AG04449 (cell line): ENCODE measurements at regions not wholly inside any gene's neighbourhood (a gene's known extent, or its start where the extent isn't known, plus 50 kb on each side); places are given as distances from the start of the nearest gene placed in this dataset.

Experiments used
- CTCF ChIA-PET: fragments of 350-600 bp; formaldehyde crosslinking; extraction: SDS; loops from one replicate; lab custom pipeline; 2021; ENCODE audit warnings: antibody characterized with exemption; lab: Yijun Ruan, JAX
- POLR2A ChIA-PET: fragments of 400-600, 350-600 bp; formaldehyde crosslinking; extraction: SDS; loops from one replicate; lab custom pipeline; 2020; ENCODE audit warnings: antibody characterized with exemption, inconsistent platforms; lab: Yijun Ruan, JAX
- DNase-seq: peaks from one replicate; pipeline ENCODE4 v3.0.0-alpha.2; 2010; ENCODE audit warnings: low read depth, low spot score
- H3K4me3 ChIP-seq: 2 replicates; pipeline ENCODE4 v1.5.1; 2011; ENCODE audit warnings: low read depth, mild to moderate bottlenecking, control low read depth, low read length
- TF ChIP-seq, protein P1 (sequence below): IDR thresholded peaks from one replicate; pipeline ENCODE4 v1.5.1; 2011; ENCODE audit warnings: mild to moderate bottlenecking, moderate library complexity, low read length, control low read depth, inconsistent platforms; ENCODE audit not compliant: insufficient read depth; ENCODE audit errors: missing control alignments

DNA sequence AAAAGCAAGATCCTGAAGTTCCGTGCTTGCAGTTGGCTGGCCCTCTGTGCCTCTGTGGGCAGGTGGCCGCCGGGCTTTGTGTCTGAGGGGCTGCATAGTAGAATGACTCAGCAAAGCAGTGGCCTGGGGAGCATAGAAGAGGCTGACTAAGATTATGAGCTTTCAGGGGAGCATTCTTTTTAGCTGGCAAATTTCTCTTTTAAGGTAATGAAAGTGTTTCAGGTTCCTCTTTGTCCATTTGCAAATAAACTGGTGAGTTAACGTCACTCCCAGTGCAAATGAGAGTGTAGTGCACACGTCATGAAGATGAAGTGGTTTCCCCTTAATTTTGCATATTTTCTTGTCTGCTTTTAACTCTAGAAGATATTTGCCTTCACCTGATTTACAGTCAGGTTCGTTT lies 98.6 kb downstream of the BCL2L11 start:
- POLR2A ChIA-PET, result interaction anchor here (0.7 kb wide), 1 partner anchor 10 kb away, joined by 3 read pairs; no protein-coding TSS in a partner anchor
- CTCF ChIA-PET, result interaction anchor here (1.3 kb wide), 1 partner anchor 10 kb away, joined by 3 read pairs; no protein-coding TSS in a partner anchor
- TF ChIP-seq, protein P1, sequence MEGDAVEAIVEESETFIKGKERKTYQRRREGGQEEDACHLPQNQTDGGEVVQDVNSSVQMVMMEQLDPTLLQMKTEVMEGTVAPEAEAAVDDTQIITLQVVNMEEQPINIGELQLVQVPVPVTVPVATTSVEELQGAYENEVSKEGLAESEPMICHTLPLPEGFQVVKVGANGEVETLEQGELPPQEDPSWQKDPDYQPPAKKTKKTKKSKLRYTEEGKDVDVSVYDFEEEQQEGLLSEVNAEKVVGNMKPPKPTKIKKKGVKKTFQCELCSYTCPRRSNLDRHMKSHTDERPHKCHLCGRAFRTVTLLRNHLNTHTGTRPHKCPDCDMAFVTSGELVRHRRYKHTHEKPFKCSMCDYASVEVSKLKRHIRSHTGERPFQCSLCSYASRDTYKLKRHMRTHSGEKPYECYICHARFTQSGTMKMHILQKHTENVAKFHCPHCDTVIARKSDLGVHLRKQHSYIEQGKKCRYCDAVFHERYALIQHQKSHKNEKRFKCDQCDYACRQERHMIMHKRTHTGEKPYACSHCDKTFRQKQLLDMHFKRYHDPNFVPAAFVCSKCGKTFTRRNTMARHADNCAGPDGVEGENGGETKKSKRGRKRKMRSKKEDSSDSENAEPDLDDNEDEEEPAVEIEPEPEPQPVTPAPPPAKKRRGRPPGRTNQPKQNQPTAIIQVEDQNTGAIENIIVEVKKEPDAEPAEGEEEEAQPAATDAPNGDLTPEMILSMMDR, result no peak
- DNase-seq, result no peak
- H3K4me3 ChIP-seq, result no peak overlapping the region

DNA sequence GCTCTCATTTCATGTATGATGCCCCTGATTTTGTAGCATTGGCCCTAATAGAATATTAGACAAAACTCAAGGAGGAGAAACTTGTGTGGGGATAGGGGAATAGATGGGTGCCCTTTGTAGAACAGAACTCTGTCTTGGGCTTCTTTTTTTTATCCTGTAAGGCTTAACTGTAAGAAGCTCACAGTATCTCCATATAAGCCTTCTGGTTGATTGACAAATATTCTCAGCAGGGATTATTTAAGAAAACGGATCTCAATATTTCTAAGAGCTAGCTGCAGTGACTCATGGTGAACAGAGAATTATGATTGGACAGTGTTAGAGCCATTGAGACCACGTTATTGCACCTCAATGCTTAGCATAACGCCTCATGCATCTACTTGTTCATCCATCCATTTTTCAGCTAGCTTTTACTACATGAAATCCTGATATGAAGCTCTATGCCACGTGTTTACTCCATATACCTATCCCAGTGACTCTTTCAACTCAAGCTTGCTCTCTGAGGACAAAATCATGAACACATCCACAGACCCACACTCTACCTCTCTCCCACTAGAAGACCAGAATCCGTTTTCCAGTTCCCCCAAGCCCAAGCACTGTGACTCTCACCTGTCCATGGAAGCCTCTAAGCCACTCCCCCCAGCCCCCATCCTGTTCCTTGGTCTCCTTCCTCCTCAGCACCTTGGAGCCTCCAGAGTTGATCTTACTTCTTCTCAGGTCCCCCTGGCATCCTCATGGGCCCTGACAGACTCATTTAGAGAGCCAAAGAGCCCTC lies 99.2 kb downstream of the BCL2L11 start:
- TF ChIP-seq, protein P1, result no peak
- no peak for DNase-seq
- ChIA-PET CTCF (interaction anchor here (1.3 kb wide), 1 partner anchor 11 kb away, joined by 3 read pairs; no protein-coding TSS in a partner anchor), POLR2A (interaction anchor here (0.7 kb wide), 1 partner anchor 11 kb away, joined by 3 read pairs; no protein-coding TSS in a partner anchor)
- H3K4me3 ChIP-seq, result no peak overlapping the region

DNA sequence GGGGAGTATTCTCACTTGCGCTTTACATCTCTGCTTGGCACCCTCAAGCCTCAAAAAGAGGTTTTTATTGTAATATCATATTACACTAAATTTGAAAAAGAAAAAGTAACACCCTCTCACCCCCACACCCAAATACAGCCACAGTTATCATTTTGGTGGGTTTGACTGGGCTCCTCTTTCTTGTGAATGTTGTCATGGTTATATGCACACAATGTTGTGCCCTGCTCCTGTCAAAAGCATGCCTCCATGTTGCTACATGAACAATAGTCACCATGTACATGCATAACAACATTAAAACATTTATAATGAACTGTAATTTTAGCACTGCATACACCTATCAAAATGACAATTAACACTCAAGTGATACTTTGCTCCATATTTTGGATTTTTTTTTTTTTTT lies 100.2 kb downstream of the BCL2L11 start:
- H3K4me3 ChIP-seq, result no peak overlapping the region
- CTCF ChIA-PET, result no interaction called here
- no peak for DNase-seq
- TF ChIP-seq, protein P1, result no peak
- POLR2A ChIA-PET, result no interaction called here

DNA sequence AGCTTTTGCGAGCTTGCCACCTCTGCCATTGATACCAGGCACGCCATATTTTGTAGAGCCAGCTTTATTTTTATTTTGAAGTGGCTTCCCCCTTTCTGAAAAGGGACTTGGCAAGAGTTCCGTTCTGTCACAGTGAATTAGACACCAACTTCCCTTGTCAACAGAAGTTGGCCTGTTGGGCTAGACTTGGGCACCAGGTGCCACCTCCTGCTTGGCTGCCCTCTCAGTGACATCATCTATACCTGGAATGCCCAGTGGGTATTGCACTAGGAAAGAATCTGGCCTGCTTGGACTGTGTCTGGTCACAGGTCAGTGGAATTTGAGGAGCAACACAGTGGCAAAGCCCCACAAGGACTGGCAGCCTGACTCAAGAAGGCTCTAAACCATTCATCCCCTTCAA lies 101.0 kb downstream of the BCL2L11 start:
- POLR2A ChIA-PET, result no interaction called here
- no peak for DNase-seq
- H3K4me3 ChIP-seq, result no peak overlapping the region
- CTCF ChIA-PET, result no interaction called here
- TF ChIP-seq, protein P1, result no peak

DNA sequence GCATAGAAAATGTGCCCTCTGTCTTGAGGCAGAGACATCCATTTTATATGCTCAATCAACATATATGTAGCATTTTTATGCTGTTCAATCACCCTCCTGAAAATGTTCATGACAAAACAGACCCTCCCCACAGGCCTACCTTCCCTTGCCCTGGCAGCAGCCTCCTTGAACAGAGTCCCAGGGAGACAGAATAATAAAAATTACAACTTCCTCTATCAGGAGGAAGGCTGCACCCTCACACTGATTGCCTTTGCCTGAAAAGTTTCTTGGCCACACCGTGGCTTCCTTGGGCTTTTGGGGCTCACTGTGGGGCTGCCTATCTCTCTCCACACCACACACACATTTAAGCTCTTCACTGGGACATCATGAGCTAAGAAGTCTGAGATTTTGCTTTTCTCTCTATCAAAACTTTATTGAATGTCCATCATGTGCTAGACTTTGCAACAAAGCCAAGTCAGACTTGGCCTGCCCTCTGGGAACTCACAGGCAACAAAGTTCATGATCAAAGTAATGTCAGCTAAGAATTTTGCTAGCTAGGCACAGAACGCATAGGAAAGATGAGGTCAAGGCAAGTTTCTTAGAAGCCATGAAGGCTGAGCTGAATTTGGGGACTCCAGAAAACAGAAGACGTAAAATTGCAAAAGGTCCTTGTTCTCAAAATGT lies 101.6 kb downstream of the BCL2L11 start:
- TF ChIP-seq, protein P1, result no peak
- no peak overlapping the region for H3K4me3 ChIP-seq
- ChIA-PET POLR2A (no interaction called here), CTCF (no interaction called here)
- no peak for DNase-seq

DNA sequence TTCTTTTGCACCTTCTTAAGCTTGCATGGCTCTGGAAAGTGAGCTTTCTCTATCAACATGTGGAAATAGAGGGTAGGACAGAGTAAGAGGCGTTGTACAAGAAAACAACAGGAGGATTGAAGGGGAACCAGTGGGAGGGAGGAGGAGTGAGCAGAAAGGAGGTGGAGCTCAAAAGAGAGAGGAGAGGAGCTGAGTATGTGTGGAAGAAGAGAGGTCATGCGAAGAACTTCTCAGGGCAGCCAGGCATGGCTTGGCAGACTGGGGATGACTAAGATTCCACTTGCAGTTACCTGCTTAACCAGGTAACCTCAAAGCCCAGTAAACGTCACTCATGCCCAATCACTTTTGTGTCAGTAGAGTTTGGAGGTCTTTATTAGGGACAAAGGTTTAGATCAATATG lies 105.1 kb downstream of the BCL2L11 start:
- no peak overlapping the region for H3K4me3 ChIP-seq
- TF ChIP-seq, protein P1, result no peak
- no peak for DNase-seq
- ChIA-PET CTCF (no interaction called here), POLR2A (no interaction called here)
